B cell (primary cell): ENCODE measurements at regions not wholly inside any gene's neighbourhood (a gene's known extent, or its start where the extent isn't known, plus 50 kb on each side); places are given as distances from the start of the nearest gene placed in this dataset.

Experiments used
- ATAC-seq: fragments of 200-7000 bp; cut with Tn5 transposase; one replicate; pipeline ENCODE4 v1.10.0; 2021; ENCODE audit warnings: low read depth, mild to moderate bottlenecking, moderate number of reproducible peaks, moderate library complexity
- CTCF ChIA-PET: fragments of 350-600 bp; sonication (Branson Sonifier 250); formaldehyde crosslinking; loops from one replicate; lab custom pipeline; 2021; ENCODE audit warnings: antibody characterized with exemption, inconsistent platforms; lab: Charles Lee
- POLR2A ChIA-PET: fragments of 350-600 bp; sonication (Branson Sonifier 250); formaldehyde crosslinking; loops from one replicate; lab custom pipeline; 2021; ENCODE audit warnings: antibody characterized with exemption; lab: Charles Lee
- DNase-seq: peaks from one replicate; pipeline ENCODE4 v3.0.0; 2013
- H2AFZ ChIP-seq: 2 replicates; pipeline ENCODE4 v1.6.1; 2012; ENCODE audit warnings: mild to moderate bottlenecking, low read depth, low read length; ENCODE audit not compliant: insufficient read depth, poor library complexity, severe bottlenecking
- H3K27ac ChIP-seq, 2 donors: 1 replicate in 1 of 2; 2 replicates in 1 of 2; pipeline ENCODE4 v1.5.1; 2012 to 2013; ENCODE audit warnings: low read length in 2 of 2, mild to moderate bottlenecking in 2 of 2, moderate library complexity in 1 of 2
- H3K27me3 ChIP-seq, 4 experiments: fragments of 200-600 bp in 1 of 4; sonication (generic) in 1 of 4; replicated peaks in 1 of 4; 1 replicate in 2 of 4; 2 replicates in 2 of 4; pipeline versions ENCODE4 v1.6.1 to v1.7.0; 2013 to 2016; ENCODE audit warnings: low read length in 3 of 4, mild to moderate bottlenecking in 2 of 4, mixed read lengths in 1 of 4, moderate library complexity in 1 of 4; ENCODE audit not compliant: insufficient read depth in 4 of 4, control insufficient read depth in 3 of 4; ENCODE audit errors: control extremely low read depth in 1 of 4
- H3K36me3 ChIP-seq, 2 experiments: replicated peaks in 1 of 2; 1 replicate in 1 of 2; 2 replicates in 1 of 2; pipeline versions ENCODE4 v1.6.1 to v1.7.1; 2013; ENCODE audit warnings: low read length in 1 of 2; ENCODE audit not compliant: insufficient read depth in 2 of 2, control insufficient read depth in 1 of 2; ENCODE audit errors: control extremely low read depth in 1 of 2, extremely low read depth in 1 of 2
- H3K4me1 ChIP-seq, 2 donors: fragments of 200-600 bp in 1 of 2; sonication (generic) in 1 of 2; 1 replicate in 1 of 2; 2 replicates in 1 of 2; pipeline versions ENCODE4 v1.5.1 to v1.6.1; 2013 to 2017; ENCODE audit warnings: low read length in 2 of 2; ENCODE audit not compliant: control insufficient read depth in 2 of 2, insufficient read depth in 2 of 2
- H3K4me2 ChIP-seq: replicated peaks from 2 replicates; pipeline ENCODE3; 2012; ENCODE audit warnings: mild to moderate bottlenecking, low read depth, low read length; ENCODE audit not compliant: poor library complexity, severe bottlenecking
- H3K4me3 ChIP-seq, 5 experiments: fragments of 200-600 bp in 1 of 5; sonication (generic) in 1 of 5; 1 replicate in 3 of 5; 2 replicates in 2 of 5; pipeline versions ENCODE4 v1.5.1 to v1.7.0; 2011 to 2016; ENCODE audit warnings: low read length in 4 of 5, mild to moderate bottlenecking in 4 of 5, low read depth in 2 of 5, control low read depth in 1 of 5, moderate library complexity in 1 of 5; ENCODE audit not compliant: insufficient read depth in 1 of 5; ENCODE audit errors: control extremely low read depth in 1 of 5, extremely low read depth in 1 of 5
- H3K79me2 ChIP-seq: fragments of 200-600 bp; sonication (generic); one replicate; pipeline ENCODE4 v1.6.0; 2016; ENCODE audit warnings: low read length; ENCODE audit not compliant: control insufficient read depth, insufficient read depth
- H3K9ac ChIP-seq: fragments of 200-600 bp; sonication (generic); 2 replicates; pipeline ENCODE4 v1.6.1; 2017; ENCODE audit warnings: mild to moderate bottlenecking, low read length, moderate library complexity
- H3K9me3 ChIP-seq, 3 donors: one replicate each; pipeline versions ENCODE4 v1.6.1 to v1.7.1; 2013; ENCODE audit warnings: low read length in 2 of 3; ENCODE audit not compliant: control insufficient read depth in 2 of 3, insufficient read depth in 1 of 3; ENCODE audit errors: control extremely low read depth in 1 of 3
- H4K20me1 ChIP-seq: 2 replicates; pipeline ENCODE4 v1.6.0; 2012; ENCODE audit warnings: mild to moderate bottlenecking, low read length; ENCODE audit not compliant: insufficient read depth, control insufficient read depth, poor library complexity, severe bottlenecking
- H3K27ac Mint-ChIP-seq: one replicate; pipeline ENCODE4 v1.8.0; 2021; ENCODE audit warnings: mixed read lengths
- H3K27me3 Mint-ChIP-seq: one replicate; pipeline ENCODE4 v1.8.0; 2021; ENCODE audit warnings: mixed read lengths
- H3K4me1 Mint-ChIP-seq: one replicate; pipeline ENCODE4 v1.8.0; 2021; ENCODE audit warnings: mixed read lengths
- H3K4me3 Mint-ChIP-seq: one replicate; pipeline ENCODE4 v1.8.0; 2021; ENCODE audit warnings: mixed read lengths
- H3K9me3 Mint-ChIP-seq: one replicate; pipeline ENCODE4 v1.8.0; 2022; ENCODE audit warnings: mixed read lengths; ENCODE audit not compliant: insufficient read depth
- CTCF ChIP-seq: fragments of 200-600 bp; IDR thresholded peaks from one replicate; pipeline ENCODE4 v1.8.0; 2022; ENCODE audit warnings: antibody characterized with exemption, mild to moderate bottlenecking
- EZH2 ChIP-seq: IDR thresholded peaks from 2 replicates; pipeline ENCODE4 v1.6.1; 2012; ENCODE audit warnings: borderline replicate concordance, low read depth, mild to moderate bottlenecking, moderate library complexity, low read length; ENCODE audit not compliant: insufficient read depth, poor library complexity, severe bottlenecking
- WGBS: methylation state at CpG from one replicate; pipeline ENCODE4 v1.1.5; 2013; ENCODE audit warnings: missing lambda C conversion rate; ENCODE audit not compliant: insufficient coverage; 5-methylcytosine and 5-hydroxymethylcytosine counted together
- intact Hi-C: fragments of 100-400 bp; cut with micrococcal nuclease; formaldehyde crosslinking; loops from one replicate; pipeline ENCODE4 v1.10.0; 2022

- Mint-ChIP-seq H3K4me3 (no peak overlapping the region), H3K27me3 (no peaks in the 10 kb centered on the region), H3K9me3 (no peaks in the 10 kb centered on the region), H3K27ac (no peak overlapping the region), H3K4me1 (no peaks in the 10 kb centered on the region)
- POLR2A ChIA-PET: no interaction called here
- Histone ChIP-seq H3K4me2 (no peak overlapping the region), H3K4me3 (no peak overlapping the region), H3K9ac (no peak overlapping the region), H3K27me3 (no peaks in the 10 kb centered on the region), H3K4me1 (no peaks in the 10 kb centered on the region), H3K79me2 (no peaks in the 10 kb centered on the region), H3K36me3 (no peaks in the 10 kb centered on the region), H2AFZ (no peak overlapping the region), H4K20me1 (no peaks in the 10 kb centered on the region), H3K27ac (no peak overlapping the region), H3K9me3 (no peaks in the 10 kb centered on the region)
- no peak for TF ChIP-seq CTCF
- TF ChIP-seq EZH2: no peak
- intact Hi-C loops: no loop called here
- WGBS: no CpG with 5 or more reads among the region's 2 CpGs
- DNase-seq: no peak
- ATAC-seq: no peak
- CTCF ChIA-PET: no interaction called here
Measured at GRCh38 chr2:5229574-5229973, 462.6 kb upstream of the SOX11 start.

- Histone ChIP-seq H3K4me1 (no peaks in the 10 kb centered on the region), H3K79me2 (no peaks in the 10 kb centered on the region), H3K27ac (no peak overlapping the region), H3K9me3 (peaks cover 0 to 7% (median 0%) of the 10 kb centered on the region in 3 donors), H3K4me2 (no peak overlapping the region), H4K20me1 (no peaks in the 10 kb centered on the region), H3K4me3 (no peak overlapping the region), H3K36me3 (no peaks in the 10 kb centered on the region), H3K27me3 (no peaks in the 10 kb centered on the region), H3K9ac (no peak overlapping the region), H2AFZ (no peak overlapping the region)
- no peaks in the 10 kb centered on the region for H3K9me3 Mint-ChIP-seq
- no peaks in the 10 kb centered on the region for H3K27me3 Mint-ChIP-seq
- no peak for ATAC-seq
- H3K4me1 Mint-ChIP-seq: no peaks in the 10 kb centered on the region
- DNase-seq: no peak
- H3K4me3 Mint-ChIP-seq: no peak overlapping the region
- intact Hi-C loops: no loop called here
- TF ChIP-seq CTCF: no peak
- TF ChIP-seq EZH2: no peak
- CTCF ChIA-PET: no interaction called here
- WGBS: 88% methylated on average over 6 of the region's 8 CpGs
- POLR2A ChIA-PET: no interaction called here
- no peak overlapping the region for H3K27ac Mint-ChIP-seq
Measured at GRCh38 chr2:5230444-5230843, 461.7 kb upstream of the SOX11 start.
